Neuronal stem cell (in vitro differentiated cells): ENCODE measurements at regions not wholly inside any gene's neighbourhood (a gene's known extent, or its start where the extent isn't known, plus 50 kb on each side); places are given as distances from the start of the nearest gene placed in this dataset.

Source experiments
- DNase-seq: peaks from one replicate; pipeline ENCODE4 v3.0.0-alpha.2; 2013; ENCODE audit warnings: low spot score
- H2AFZ ChIP-seq: one replicate; pipeline ENCODE4 v1.6.1; 2013; ENCODE audit warnings: mild to moderate bottlenecking, low read length, inconsistent platforms
- H2AK5ac ChIP-seq: 2 replicates; pipeline ENCODE4 v1.6.1; 2013; ENCODE audit warnings: low read depth, mild to moderate bottlenecking, inconsistent platforms, low read length, moderate library complexity, mixed read lengths
- H2BK120ac ChIP-seq: 2 replicates; pipeline ENCODE4 v1.6.1; 2013; ENCODE audit warnings: low read depth, mild to moderate bottlenecking, inconsistent platforms, low read length, moderate library complexity, mixed read lengths
- H2BK12ac ChIP-seq: one replicate; pipeline ENCODE4 v1.6.1; 2013; ENCODE audit warnings: low read length, inconsistent platforms
- H2BK15ac ChIP-seq: 2 replicates; pipeline ENCODE4 v1.6.1; 2013; ENCODE audit warnings: mild to moderate bottlenecking, low read length, inconsistent platforms, mixed read lengths
- H2BK5ac ChIP-seq: one replicate; pipeline ENCODE4 v1.6.1; 2013; ENCODE audit warnings: inconsistent platforms, mild to moderate bottlenecking, low read length, moderate library complexity
- H3K14ac ChIP-seq: one replicate; pipeline ENCODE4 v1.6.1; 2013; ENCODE audit warnings: low read length, inconsistent platforms
- H3K18ac ChIP-seq: 2 replicates; pipeline ENCODE4 v1.6.1; 2013; ENCODE audit warnings: low read length, inconsistent platforms
- H3K23ac ChIP-seq: 2 replicates; pipeline ENCODE4 v1.6.1; 2013; ENCODE audit warnings: low read depth, mild to moderate bottlenecking, mixed read lengths, low read length, inconsistent platforms; ENCODE audit not compliant: poor library complexity
- H3K27ac ChIP-seq: replicated peaks from 3 replicates; pipeline ENCODE4 v1.5.1; 2013; ENCODE audit warnings: low read length, inconsistent platforms
- H3K27me3 ChIP-seq, 3 experiments: 2 replicates each; pipeline ENCODE4 v1.6.1; 2013; ENCODE audit warnings: low read length in 3 of 3, mild to moderate bottlenecking in 2 of 3, inconsistent platforms in 1 of 3, low read depth in 1 of 3, mixed read lengths in 1 of 3, moderate library complexity in 1 of 3; ENCODE audit not compliant: control insufficient read depth in 3 of 3, insufficient read depth in 3 of 3
- H3K36me3 ChIP-seq, 2 donors: replicated peaks in 1 of 2; 2 replicates each; pipeline ENCODE4 v1.6.1; 2013; ENCODE audit warnings: low read length in 2 of 2; ENCODE audit not compliant: control insufficient read depth in 2 of 2, insufficient read depth in 2 of 2
- H3K4ac ChIP-seq: 2 replicates; pipeline ENCODE4 v1.6.1; 2013; ENCODE audit warnings: inconsistent platforms, mild to moderate bottlenecking, low read length, moderate library complexity
- H3K4me1 ChIP-seq, 2 donors: 1 replicate in 1 of 2; 2 replicates in 1 of 2; pipeline ENCODE4 v1.6.1; 2013; ENCODE audit warnings: low read length in 2 of 2, low read depth in 1 of 2; ENCODE audit not compliant: control insufficient read depth in 2 of 2, insufficient read depth in 1 of 2
- H3K4me2 ChIP-seq: one replicate; pipeline ENCODE4 v1.6.1; 2013; ENCODE audit warnings: mild to moderate bottlenecking, low read length, inconsistent platforms; ENCODE audit not compliant: insufficient read depth, poor library complexity, severe bottlenecking
- H3K4me3 ChIP-seq, 2 donors: 2 replicates each; pipeline ENCODE4 v1.5.1; 2013; ENCODE audit warnings: low read length in 2 of 2, mild to moderate bottlenecking in 2 of 2, inconsistent platforms in 1 of 2, moderate library complexity in 1 of 2
- H3K79me1 ChIP-seq: one replicate; pipeline ENCODE4 v1.6.1; 2013; ENCODE audit warnings: low read depth, mild to moderate bottlenecking, inconsistent platforms, low read length, moderate library complexity
- H3K9ac ChIP-seq: one replicate; pipeline ENCODE4 v1.6.1; 2013; ENCODE audit warnings: mild to moderate bottlenecking, low read depth, low read length, inconsistent platforms; ENCODE audit not compliant: poor library complexity
- H3K9me3 ChIP-seq, 2 donors: replicated peaks in 1 of 2; 2 replicates each; pipeline versions ENCODE3 to v1.6.1; 2013; ENCODE audit warnings: low read length in 2 of 2, mild to moderate bottlenecking in 2 of 2, inconsistent platforms in 1 of 2, low read depth in 1 of 2, mixed read lengths in 1 of 2, moderate library complexity in 1 of 2; ENCODE audit not compliant: control insufficient read depth in 2 of 2, insufficient read depth in 1 of 2
- H4K8ac ChIP-seq: one replicate; pipeline ENCODE4 v1.6.1; 2013; ENCODE audit warnings: low read depth, mild to moderate bottlenecking, inconsistent platforms, low read length, moderate library complexity
- H4K91ac ChIP-seq: one replicate; pipeline ENCODE4 v1.6.1; 2013; ENCODE audit warnings: low read length, low read depth, mild to moderate bottlenecking, inconsistent platforms; ENCODE audit not compliant: poor library complexity
- WGBS, 2 donors: extraction: QIAGEN DNeasy Blood & Tissue Kit; methylation state at CpG; one replicate each; pipeline ENCODE4 v1.1.7; 2013; ENCODE audit warnings: missing lambda C conversion rate in 2 of 2, mixed read lengths in 1 of 2; ENCODE audit not compliant: insufficient read length in 2 of 2, insufficient replicate concordance in 1 of 2; ENCODE audit errors: extremely low coverage in 2 of 2; 5-methylcytosine and 5-hydroxymethylcytosine counted together

DNA sequence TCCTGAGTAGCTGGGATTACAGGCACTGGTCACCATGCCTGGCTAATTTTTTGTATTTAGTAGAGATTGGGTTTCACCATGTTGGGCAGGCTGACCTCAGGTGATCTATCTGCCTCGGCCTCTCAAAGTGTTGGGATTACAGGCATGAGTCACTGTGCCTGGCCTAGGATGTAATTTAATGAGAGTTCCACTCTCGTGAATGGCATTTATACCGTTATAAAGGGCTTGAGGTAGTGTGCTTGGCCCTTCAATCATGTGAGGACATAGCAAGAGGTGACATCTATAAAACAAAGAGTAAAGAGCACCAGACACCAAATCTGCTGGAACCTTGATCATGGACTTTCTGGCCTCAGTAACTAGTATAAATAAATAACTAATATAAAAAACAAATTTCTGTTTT lies 93.5 kb upstream of the PPP1R9A start:
- no peak overlapping the region for H2BK15ac ChIP-seq
- no peak overlapping the region for H4K91ac ChIP-seq
- no peak for DNase-seq
- H3K23ac ChIP-seq: no peak overlapping the region
- WGBS, 2 donors: no CpG with 5 or more reads among the region's 3 CpGs
- no peak overlapping the region for H2BK120ac ChIP-seq
- no peak overlapping the region for H3K9ac ChIP-seq
- H3K4me2 ChIP-seq: no peak overlapping the region
- H2BK5ac ChIP-seq: no peak overlapping the region
- no peak overlapping the region for H3K4ac ChIP-seq
- no peak overlapping the region for H3K4me3 ChIP-seq
- no peak overlapping the region for H3K18ac ChIP-seq
- no peaks in the 10 kb centered on the region for H3K79me1 ChIP-seq
- no peaks in the 10 kb centered on the region for H3K36me3 ChIP-seq
- H3K9me3 ChIP-seq: no peaks in the 10 kb centered on the region
- no peak overlapping the region for H2AFZ ChIP-seq
- H3K14ac ChIP-seq: no peak overlapping the region
- H3K4me1 ChIP-seq: peaks cover 0 to 2% of the 10 kb centered on the region in 2 donors
- H2AK5ac ChIP-seq: no peak overlapping the region
- H4K8ac ChIP-seq: no peak overlapping the region
- H3K27ac ChIP-seq: no peak overlapping the region
- H3K27me3 ChIP-seq: no peaks in the 10 kb centered on the region
- no peak overlapping the region for H2BK12ac ChIP-seq

DNA sequence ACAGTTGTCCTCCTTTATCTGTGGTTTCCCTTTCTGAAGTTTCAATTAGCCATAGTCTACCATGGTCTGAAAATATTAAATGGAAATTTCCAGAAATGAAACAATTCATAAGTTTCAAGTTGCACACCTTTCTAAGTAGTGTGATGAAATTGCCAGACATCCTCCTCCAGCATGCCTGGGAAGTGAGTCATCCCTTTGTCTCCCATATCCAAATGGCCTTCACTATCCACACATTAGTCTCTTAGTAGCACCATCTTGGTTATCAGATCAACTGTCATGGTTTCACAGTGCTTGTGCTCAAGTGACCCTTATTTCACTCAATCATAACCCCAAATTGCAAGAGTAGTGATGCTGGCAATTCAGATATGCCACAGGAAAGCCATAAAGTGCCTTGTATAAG lies 83.4 kb upstream of the PPP1R9A start:
- H2BK5ac ChIP-seq: no peak overlapping the region
- H3K79me1 ChIP-seq: no peaks in the 10 kb centered on the region
- no peak overlapping the region for H3K4ac ChIP-seq
- no peak overlapping the region for H3K14ac ChIP-seq
- H3K4me1 ChIP-seq: no peaks in the 10 kb centered on the region
- H2BK15ac ChIP-seq: no peak overlapping the region
- no peak overlapping the region for H4K91ac ChIP-seq
- no peaks in the 10 kb centered on the region for H3K27me3 ChIP-seq
- H3K9ac ChIP-seq: no peak overlapping the region
- H3K27ac ChIP-seq: no peak overlapping the region
- H2BK12ac ChIP-seq: no peak overlapping the region
- H3K36me3 ChIP-seq: no peaks in the 10 kb centered on the region
- no peak overlapping the region for H2AK5ac ChIP-seq
- H3K23ac ChIP-seq: no peak overlapping the region
- peaks cover 2 to 9% of the 10 kb centered on the region in 2 donors for H3K9me3 ChIP-seq
- no peak overlapping the region for H2BK120ac ChIP-seq
- H3K4me3 ChIP-seq: no peak overlapping the region
- peak overlapping the region; percentile 56 for H2AFZ ChIP-seq
- H4K8ac ChIP-seq: no peak overlapping the region
- DNase-seq: no peak
- no peak overlapping the region for H3K4me2 ChIP-seq
- H3K18ac ChIP-seq: no peak overlapping the region

DNA sequence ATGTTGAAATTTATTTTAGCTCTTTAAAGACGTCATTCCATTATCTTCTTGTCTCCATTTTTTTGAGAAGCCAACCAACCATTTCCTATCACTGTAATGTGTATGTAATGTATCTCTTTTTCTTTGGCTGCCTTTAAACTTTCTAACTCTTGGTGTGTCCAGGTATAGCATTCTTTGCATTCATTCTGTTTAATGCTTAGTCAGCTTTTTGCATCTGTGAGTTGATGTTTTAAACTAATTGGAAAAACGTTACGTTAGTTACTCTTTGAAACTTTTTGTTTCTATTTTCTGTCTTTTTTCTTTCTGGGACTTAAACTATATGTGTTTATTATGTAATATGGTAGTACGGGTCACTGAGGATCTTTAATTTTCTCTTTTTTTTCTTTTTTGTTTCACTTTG lies 77.4 kb upstream of the PPP1R9A start:
- no peak overlapping the region for H3K14ac ChIP-seq
- no peak overlapping the region for H3K23ac ChIP-seq
- no peak overlapping the region for H3K9ac ChIP-seq
- H2BK120ac ChIP-seq: no peak overlapping the region
- no peak overlapping the region for H3K4me2 ChIP-seq
- no peaks in the 10 kb centered on the region for H3K36me3 ChIP-seq
- no peak overlapping the region for H2AK5ac ChIP-seq
- no peaks in the 10 kb centered on the region for H3K27me3 ChIP-seq
- no peak overlapping the region for H4K8ac ChIP-seq
- no CpG with 5 or more reads among the region's 4 CpGs for WGBS, 2 donors
- no peaks in the 10 kb centered on the region for H3K79me1 ChIP-seq
- no peak overlapping the region for H4K91ac ChIP-seq
- no peaks in the 10 kb centered on the region for H3K4me1 ChIP-seq
- no peak overlapping the region for H2BK15ac ChIP-seq
- no peak overlapping the region for H3K4me3 ChIP-seq
- no peak for DNase-seq
- no peak overlapping the region for H2AFZ ChIP-seq
- H3K9me3 ChIP-seq: peaks cover 0 to 2% of the 10 kb centered on the region in 2 donors
- H3K4ac ChIP-seq: no peak overlapping the region
- H3K27ac ChIP-seq: no peak overlapping the region
- H2BK12ac ChIP-seq: no peak overlapping the region
- no peak overlapping the region for H3K18ac ChIP-seq
- H2BK5ac ChIP-seq: no peak overlapping the region

DNA sequence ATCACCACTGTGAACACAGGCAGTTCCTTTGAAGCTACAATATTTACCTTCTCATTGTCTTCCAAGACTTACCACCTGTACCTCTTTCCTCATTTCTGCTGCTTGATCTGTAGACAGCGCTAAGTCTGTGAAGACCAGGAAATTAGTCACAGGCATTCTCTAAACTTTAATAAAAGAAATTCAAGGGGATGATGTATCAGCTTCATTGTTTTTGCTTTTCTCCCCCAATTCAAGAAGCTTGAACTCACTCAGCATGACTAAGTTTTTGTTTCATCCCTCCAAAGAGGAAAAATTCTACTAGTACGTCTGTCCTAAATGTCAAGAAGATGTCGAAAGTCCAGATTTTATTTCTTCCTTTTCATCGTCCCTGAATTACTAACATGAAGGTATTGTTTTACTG lies 75.3 kb upstream of the PPP1R9A start:
- H3K36me3 ChIP-seq: no peaks in the 10 kb centered on the region

More for the DNA sequence above, 75.3 kb upstream of the PPP1R9A start:
- Histone ChIP-seq H2AFZ (no peak overlapping the region), H2AK5ac (no peak overlapping the region), H3K9me3 (peaks cover under 1 to 3% of the 10 kb centered on the region in 2 donors), H4K8ac (no peak overlapping the region), H2BK5ac (no peak overlapping the region), H3K27ac (no peak overlapping the region), H3K4me3 (no peak overlapping the region), H3K79me1 (no peaks in the 10 kb centered on the region), H3K14ac (no peak overlapping the region), H4K91ac (no peak overlapping the region), H3K27me3 (no peaks in the 10 kb centered on the region), H3K4me1 (no peaks in the 10 kb centered on the region), H3K18ac (no peak overlapping the region), H2BK12ac (no peak overlapping the region), H3K4me2 (no peak overlapping the region), H3K9ac (no peak overlapping the region), H2BK15ac (no peak overlapping the region), H2BK120ac (no peak overlapping the region), H3K23ac (no peak overlapping the region), H3K4ac (no peak overlapping the region)
- no CpG with 5 or more reads among the region's 4 CpGs for WGBS, 2 donors
- DNase-seq: no peak
